Skeletal muscle tissue (tissue), 3 donors: ENCODE measurements at regions not wholly inside any gene's neighbourhood (a gene's known extent, or its start where the extent isn't known, plus 50 kb on each side); places are given as distances from the start of the nearest gene placed in this dataset.
"Not testable (repeated sequence)": the region's sequence is repeated elsewhere in the genome, so short reads cannot be mapped to it uniquely, and the experiment has no call there.

Source experiments
- H3K27ac ChIP-seq: one replicate; pipeline ENCODE4 v1.7.0; 2013; ENCODE audit warnings: mild to moderate bottlenecking, low read depth, low read length, inconsistent platforms
- H3K27me3 ChIP-seq, 3 donors: one replicate each; pipeline ENCODE4 v1.7.0; 2013; ENCODE audit warnings: low read length in 3 of 3; ENCODE audit not compliant: control insufficient read depth in 3 of 3, insufficient read depth in 3 of 3
- H3K36me3 ChIP-seq, 3 donors: one replicate each; pipeline ENCODE4 v1.7.0; 2013; ENCODE audit warnings: low read length in 3 of 3; ENCODE audit not compliant: control insufficient read depth in 3 of 3, insufficient read depth in 3 of 3
- H3K4me1 ChIP-seq, 3 donors: one replicate each; pipeline ENCODE4 v1.7.0; 2013; ENCODE audit warnings: low read length in 3 of 3, mild to moderate bottlenecking in 3 of 3; ENCODE audit not compliant: control insufficient read depth in 3 of 3, insufficient read depth in 3 of 3
- H3K4me3 ChIP-seq, 3 donors: one replicate each; pipeline ENCODE4 v1.7.0; 2013; ENCODE audit warnings: low read length in 3 of 3
- H3K9ac ChIP-seq, 3 donors: one replicate each; pipeline ENCODE4 v1.7.0; 2013; ENCODE audit warnings: low read length in 3 of 3, mild to moderate bottlenecking in 3 of 3, moderate library complexity in 2 of 3, low read depth in 1 of 3
- H3K9me3 ChIP-seq, 3 donors: one replicate each; pipeline ENCODE4 v1.7.0; 2013; ENCODE audit warnings: low read length in 3 of 3; ENCODE audit not compliant: control insufficient read depth in 3 of 3
- donor health status: Osteomylitis.

GRCh38 chr2:209209943-209210342 is 213.9 kb upstream of the MAP2 start:
- no peak overlapping the region for H3K27ac ChIP-seq
- H3K4me1 ChIP-seq: no peaks in the 10 kb centered on the region
- no peaks in the 10 kb centered on the region for H3K9me3 ChIP-seq
- H3K27me3 ChIP-seq: no peaks in the 10 kb centered on the region
- no peak overlapping the region for H3K9ac ChIP-seq
- no peak overlapping the region for H3K4me3 ChIP-seq
- H3K36me3 ChIP-seq: no peaks in the 10 kb centered on the region

- no peaks in the 10 kb centered on the region for H3K36me3 ChIP-seq
- no peaks in the 10 kb centered on the region for H3K9me3 ChIP-seq
- no peak overlapping the region for H3K27ac ChIP-seq
- no peaks in the 10 kb centered on the region for H3K27me3 ChIP-seq
- no peaks in the 10 kb centered on the region for H3K4me1 ChIP-seq
- no peak overlapping the region for H3K4me3 ChIP-seq
- H3K9ac ChIP-seq: no peak overlapping the region
Measured at GRCh38 chr2:209230560-209230959, 193.3 kb upstream of the MAP2 start.

GRCh38 chr2:209236377-209236776 is 187.5 kb upstream of the MAP2 start:
- Histone ChIP-seq H3K36me3 (no peaks in the 10 kb centered on the region), H3K4me1 (no peaks in the 10 kb centered on the region), H3K9ac (no peak overlapping the region), H3K27ac (no peak overlapping the region), H3K27me3 (no peaks in the 10 kb centered on the region), H3K4me3 (no peak overlapping the region), H3K9me3 (no peaks in the 10 kb centered on the region)

- H3K27ac ChIP-seq: no peak overlapping the region
- no peaks in the 10 kb centered on the region for H3K4me1 ChIP-seq
- H3K9me3 ChIP-seq: peaks cover 0 to 1% (median 0%) of the 10 kb centered on the region in 3 donors
- H3K36me3 ChIP-seq: no peaks in the 10 kb centered on the region
- no peak overlapping the region for H3K4me3 ChIP-seq
- H3K27me3 ChIP-seq: no peaks in the 10 kb centered on the region
- H3K9ac ChIP-seq: no peak overlapping the region
Measured at GRCh38 chr2:209238765-209239584, 184.9 kb upstream of the MAP2 start.

GRCh38 chr2:209239585-209239938 is 184.3 kb upstream of the MAP2 start:
- H3K36me3 ChIP-seq: no peaks in the 10 kb centered on the region
- H3K27me3 ChIP-seq: no peaks in the 10 kb centered on the region
- no peak overlapping the region for H3K9ac ChIP-seq
- peaks cover 0 to 1% (median 0%) of the 10 kb centered on the region in 3 donors for H3K9me3 ChIP-seq
- H3K4me1 ChIP-seq: no peaks in the 10 kb centered on the region
- no peak overlapping the region for H3K4me3 ChIP-seq
- H3K27ac ChIP-seq: no peak overlapping the region

GRCh38 chr2:209240204-209240603 is 183.6 kb upstream of the MAP2 start:
- Histone ChIP-seq H3K4me3 (no peak overlapping the region), H3K27me3 (no peaks in the 10 kb centered on the region), H3K9me3 (peaks cover 0 to 1% (median 0%) of the 10 kb centered on the region in 3 donors), H3K4me1 (no peaks in the 10 kb centered on the region), H3K9ac (no peak overlapping the region), H3K27ac (no peak overlapping the region), H3K36me3 (no peaks in the 10 kb centered on the region)

- Histone ChIP-seq H3K4me3 (no peak overlapping the region), H3K4me1 (no peaks in the 10 kb centered on the region), H3K27ac (no peak overlapping the region), H3K36me3 (no peaks in the 10 kb centered on the region), H3K9ac (no peak overlapping the region), H3K9me3 (no peaks in the 10 kb centered on the region), H3K27me3 (no peaks in the 10 kb centered on the region)
Measured at GRCh38 chr2:209253544-209253943, 170.3 kb upstream of the MAP2 start.

GRCh38 chr2:209259767-209260166 is 164.1 kb upstream of the MAP2 start:
- no peak overlapping the region for H3K27ac ChIP-seq
- no peaks in the 10 kb centered on the region for H3K36me3 ChIP-seq
- H3K9ac ChIP-seq: no peak overlapping the region
- no peaks in the 10 kb centered on the region for H3K9me3 ChIP-seq
- H3K27me3 ChIP-seq: no peaks in the 10 kb centered on the region
- H3K4me3 ChIP-seq: no peak overlapping the region
- H3K4me1 ChIP-seq: no peaks in the 10 kb centered on the region

GRCh38 chr2:209260281-209260680 is 163.6 kb upstream of the MAP2 start:
- H3K9ac ChIP-seq: no peak overlapping the region
- no peaks in the 10 kb centered on the region for H3K4me1 ChIP-seq
- no peaks in the 10 kb centered on the region for H3K27me3 ChIP-seq
- no peak overlapping the region for H3K4me3 ChIP-seq
- no peaks in the 10 kb centered on the region for H3K36me3 ChIP-seq
- H3K27ac ChIP-seq: no peak overlapping the region
- no peaks in the 10 kb centered on the region for H3K9me3 ChIP-seq

GRCh38 chr2:209261366-209262053 is 162.3 kb upstream of the MAP2 start:
- H3K27me3 ChIP-seq, H3K27ac ChIP-seq: not testable (repeated sequence)

More at GRCh38 chr2:209261366-209262053, 162.3 kb upstream of the MAP2 start:
- H3K4me3 ChIP-seq, H3K9me3 ChIP-seq, H3K4me1 ChIP-seq, H3K36me3 ChIP-seq, H3K9ac ChIP-seq: not testable (repeated sequence)
